ENCODE measurements at regions not wholly inside any gene's neighbourhood (a gene's known extent, or its start where the extent isn't known, plus 50 kb on each side); places are given as distances from the start of the nearest gene placed in this dataset.
"Not testable (repeated sequence)": the region's sequence is repeated elsewhere in the genome, so short reads cannot be mapped to it uniquely, and the experiment has no call there.

- no peak for DNase-seq (ENCODE audit: low read depth in 2 of 2)
Observed at GRCh38 chrX:81348388-81348787, 146.5 kb downstream of the SH3BGRL start.

DNA sequence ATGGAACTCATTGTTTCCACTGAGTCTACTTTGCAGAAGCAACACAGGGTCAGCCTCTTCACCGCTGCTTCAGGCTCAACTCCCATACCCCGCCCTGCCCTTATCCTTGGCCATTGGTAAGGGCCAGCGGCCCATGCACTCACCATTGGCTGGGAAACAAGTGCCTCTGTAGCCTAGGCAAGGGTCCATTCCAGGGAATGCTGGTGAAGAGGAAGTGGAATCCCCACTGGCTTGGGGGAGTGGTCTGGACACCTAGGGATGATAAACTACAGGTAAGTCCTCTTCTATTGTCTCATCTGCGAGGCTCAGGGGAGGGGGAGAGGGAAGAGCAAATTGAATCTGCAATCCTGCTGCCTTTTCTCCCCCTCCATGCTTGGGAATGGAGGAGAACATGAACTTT is 153.1 kb downstream of the SH3BGRL start:
- DNase-seq (ENCODE audit: low read depth in 2 of 2): no peak

DNA sequence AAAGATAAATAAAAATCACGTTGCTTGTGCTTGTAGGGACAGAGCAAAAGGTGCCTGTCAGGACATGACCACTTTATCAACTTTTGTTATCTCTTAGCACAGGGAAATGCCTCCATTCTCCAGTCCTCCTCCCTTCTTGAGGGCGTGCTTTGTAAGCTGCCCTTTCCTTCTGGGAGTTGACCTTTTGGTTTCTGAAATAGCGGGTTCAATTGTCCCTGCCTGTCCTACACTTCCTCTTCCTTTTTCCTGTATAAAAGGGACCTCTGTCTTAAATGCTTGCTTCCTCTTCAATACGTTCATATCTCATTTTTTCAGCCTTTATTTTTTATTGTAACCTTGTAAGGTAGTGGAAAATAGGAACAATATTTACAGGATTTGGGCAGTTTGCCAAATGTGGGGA is 153.5 kb downstream of the SH3BGRL start:
- DNase-seq (ENCODE audit: low read depth in 2 of 2): no peak

DNA sequence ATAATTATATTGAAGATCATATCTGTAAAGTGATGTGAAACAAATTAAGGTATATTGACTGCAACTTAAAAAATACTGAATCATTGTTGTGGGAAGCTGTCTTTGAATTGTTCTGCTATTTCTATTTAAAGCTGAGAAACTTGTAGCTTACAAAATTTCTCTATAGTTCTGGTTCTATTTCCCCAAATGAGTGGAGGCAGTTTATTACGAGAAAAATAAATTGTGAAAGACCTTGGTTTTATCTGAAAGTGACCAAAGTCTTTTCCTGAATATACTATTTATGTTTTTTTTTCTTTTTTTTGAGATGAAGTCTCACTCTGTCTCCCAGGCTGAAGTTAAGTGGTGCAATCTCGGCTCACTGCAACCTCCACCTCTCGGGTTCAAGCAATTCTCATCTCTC is 165.4 kb downstream of the SH3BGRL start:
- no peak for DNase-seq (ENCODE audit: low read depth in 2 of 2)

- peak in 1 of 2 experiments; percentile 0 for DNase-seq (ENCODE audit: low read depth in 2 of 2)
Observed at GRCh38 chrX:81377329-81377728, 175.4 kb downstream of the SH3BGRL start.

DNA sequence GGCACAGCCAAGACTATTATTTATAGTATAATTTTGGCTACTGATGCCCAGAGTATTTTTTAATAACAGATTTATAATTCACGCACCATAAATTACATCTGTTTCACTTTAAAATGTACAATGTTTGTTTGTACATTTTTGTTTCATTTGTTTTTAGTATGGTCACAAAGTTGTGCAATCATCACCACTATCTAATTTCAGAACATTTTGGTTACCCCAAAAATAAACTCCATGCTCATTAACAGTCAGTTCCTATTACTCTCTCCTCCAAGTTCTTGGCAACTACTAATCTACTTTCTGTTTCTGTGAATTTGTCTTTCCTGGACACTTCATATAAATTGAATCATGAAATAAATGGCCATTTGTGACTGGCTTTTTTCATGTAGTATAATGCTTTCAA is 176.7 kb downstream of the SH3BGRL start:
- DNase-seq (ENCODE audit: low read depth in 2 of 2): no peak

GRCh38 chrX:81390237-81390636 is 188.3 kb downstream of the SH3BGRL start:
- DNase-seq (ENCODE audit: low read depth in 2 of 2): no peak

GRCh38 chrX:81392396-81392795 is 190.5 kb downstream of the SH3BGRL start:
- DNase-seq (ENCODE audit: low read depth in 2 of 2): no peak

DNA sequence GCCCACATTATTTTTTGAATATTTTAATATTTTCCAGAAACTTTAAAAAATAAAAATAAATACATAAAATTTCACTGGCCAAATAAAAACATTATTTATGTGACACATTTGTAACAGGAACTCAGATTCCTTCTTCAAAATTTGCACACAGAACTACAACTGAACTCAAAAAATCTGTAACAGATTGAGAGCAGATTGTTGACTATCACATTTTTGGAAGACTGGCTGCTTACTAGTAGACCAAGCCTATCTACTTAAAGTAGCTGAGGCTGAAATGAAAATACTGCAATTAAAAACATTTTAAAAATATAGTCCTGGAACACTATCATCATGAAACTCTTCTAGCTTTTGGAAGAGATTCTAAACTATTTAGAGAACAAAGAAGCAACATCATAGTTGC is 203.9 kb downstream of the SH3BGRL start:
- DNase-seq (ENCODE audit: low read depth in 2 of 2): no peak

GRCh38 chrX:81411517-81411916 is 209.6 kb downstream of the SH3BGRL start:
- DNase-seq (ENCODE audit: low read depth in 2 of 2): no peak

GRCh38 chrX:81412428-81412827 is 210.5 kb downstream of the SH3BGRL start:
- no peak for DNase-seq (ENCODE audit: low read depth in 2 of 2)

GRCh38 chrX:81412857-81413256 is 211.0 kb downstream of the SH3BGRL start:
- DNase-seq (ENCODE audit: low read depth in 2 of 2): not testable (repeated sequence)

GRCh38 chrX:81414630-81415029 is 212.7 kb downstream of the SH3BGRL start:
- DNase-seq (ENCODE audit: low read depth in 2 of 2): no peak
